Sigmoid colon (tissue), 3 donors: ENCODE measurements at regions not wholly inside any gene's neighbourhood (a gene's known extent, or its start where the extent isn't known, plus 50 kb on each side); places are given as distances from the start of the nearest gene placed in this dataset.
"Not testable (repeated sequence)": the region's sequence is repeated elsewhere in the genome, so short reads cannot be mapped to it uniquely, and the experiment has no call there.

ENCODE experiments used
- POLR2A ChIP-seq, 2 donors: fragments of 450-650 bp; IDR thresholded peaks; one replicate each; pipeline ENCODE4 v1.6.1; 2016; ENCODE audit warnings: antibody characterized with exemption in 2 of 2, mild to moderate bottlenecking in 2 of 2, moderate library complexity in 2 of 2
- TF ChIP-seq, protein P1 (sequence below), 4 experiments: fragments of 450-650 bp in 3 of 4; fragments of 200-600 bp in 1 of 4; IDR thresholded peaks; one replicate each; pipeline ENCODE4 v1.5.1; 2016 to 2019; ENCODE audit warnings: antibody characterized with exemption in 4 of 4, mild to moderate bottlenecking in 3 of 4, moderate library complexity in 2 of 4

DNA sequence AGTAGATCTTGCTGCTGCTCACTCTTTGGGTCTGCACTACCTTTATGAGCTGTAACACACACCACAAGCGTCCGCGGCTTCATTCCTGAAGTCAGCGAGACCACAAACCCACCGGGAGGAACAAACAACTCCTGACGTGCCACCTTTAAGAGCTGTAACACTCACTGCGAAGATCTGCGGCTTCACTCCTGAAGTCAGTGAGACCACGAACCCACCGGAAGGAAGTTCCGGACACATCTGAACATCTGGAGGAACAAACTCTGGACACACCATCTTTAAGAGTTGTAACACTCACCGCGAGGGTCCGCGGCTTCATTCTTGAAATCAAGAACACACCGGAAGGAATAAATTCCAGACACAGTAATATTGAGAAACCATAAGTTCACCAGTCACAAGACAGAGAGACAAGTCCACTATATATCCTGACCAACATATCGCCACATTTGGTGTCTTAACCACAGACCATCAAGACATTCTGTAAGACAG, 58.4 kb upstream of the RNF38 start:
- TF ChIP-seq POLR2A (IDR thresholded peaks at IDR 0.05), result not testable (repeated sequence)
- TF ChIP-seq, protein P1, sequence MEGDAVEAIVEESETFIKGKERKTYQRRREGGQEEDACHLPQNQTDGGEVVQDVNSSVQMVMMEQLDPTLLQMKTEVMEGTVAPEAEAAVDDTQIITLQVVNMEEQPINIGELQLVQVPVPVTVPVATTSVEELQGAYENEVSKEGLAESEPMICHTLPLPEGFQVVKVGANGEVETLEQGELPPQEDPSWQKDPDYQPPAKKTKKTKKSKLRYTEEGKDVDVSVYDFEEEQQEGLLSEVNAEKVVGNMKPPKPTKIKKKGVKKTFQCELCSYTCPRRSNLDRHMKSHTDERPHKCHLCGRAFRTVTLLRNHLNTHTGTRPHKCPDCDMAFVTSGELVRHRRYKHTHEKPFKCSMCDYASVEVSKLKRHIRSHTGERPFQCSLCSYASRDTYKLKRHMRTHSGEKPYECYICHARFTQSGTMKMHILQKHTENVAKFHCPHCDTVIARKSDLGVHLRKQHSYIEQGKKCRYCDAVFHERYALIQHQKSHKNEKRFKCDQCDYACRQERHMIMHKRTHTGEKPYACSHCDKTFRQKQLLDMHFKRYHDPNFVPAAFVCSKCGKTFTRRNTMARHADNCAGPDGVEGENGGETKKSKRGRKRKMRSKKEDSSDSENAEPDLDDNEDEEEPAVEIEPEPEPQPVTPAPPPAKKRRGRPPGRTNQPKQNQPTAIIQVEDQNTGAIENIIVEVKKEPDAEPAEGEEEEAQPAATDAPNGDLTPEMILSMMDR (IDR thresholded peaks at IDR 0.05), result not testable (repeated sequence)
